HUDEP-2 (cell line): ENCODE measurements at regions not wholly inside any gene's neighbourhood (a gene's known extent, or its start where the extent isn't known, plus 50 kb on each side); places are given as distances from the start of the nearest gene placed in this dataset.

ENCODE experiments used
- DNase-seq, 76 experiments: peaks; one replicate each; lab custom pipeline; 2025; ENCODE audit not compliant: unreplicated experiment in 76 of 76; lab: John Stamatoyannopoulos, UW

- no peak for DNase-seq
These were observed 332.4 kb downstream of the MSX2 start for GRCh38 chr5:175056831-175057230.

GRCh38 chr5:175054243-175054642, 329.9 kb downstream of the MSX2 start:
- DNase-seq: no peak

- no peak for DNase-seq
These were observed 328.0 kb downstream of the MSX2 start for GRCh38 chr5:175052351-175052750.

- DNase-seq: no peak
These were observed 322.7 kb downstream of the MSX2 start for GRCh38 chr5:175047048-175047447.

- no peak for DNase-seq
These were observed 321.4 kb downstream of the MSX2 start for GRCh38 chr5:175045820-175046219.

- DNase-seq: no peak
These were observed 313.4 kb downstream of the MSX2 start for GRCh38 chr5:175037820-175038219.

GRCh38 chr5:175035882-175036533, 311.6 kb downstream of the MSX2 start:
- no peak for DNase-seq

GRCh38 chr5:175034924-175035323, 310.5 kb downstream of the MSX2 start:
- no peak for DNase-seq

- no peak for DNase-seq
These were observed 308.4 kb downstream of the MSX2 start for GRCh38 chr5:175032741-175033151.

- DNase-seq: no peak
These were observed 307.6 kb downstream of the MSX2 start for GRCh38 chr5:175032013-175032412.

- peak in 11 of 76 experiments; percentile 2 to 44 (median 11) for DNase-seq
These were observed 303.0 kb downstream of the MSX2 start for GRCh38 chr5:175027390-175027789.

- no peak for DNase-seq
These were observed 300.7 kb downstream of the MSX2 start for GRCh38 chr5:175025077-175025476.

- DNase-seq: no peak
These were observed 297.7 kb downstream of the MSX2 start for GRCh38 chr5:175021841-175022625.

GRCh38 chr5:175021321-175021720, 296.9 kb downstream of the MSX2 start:
- no peak for DNase-seq

- no peak for DNase-seq
These were observed 290.8 kb downstream of the MSX2 start for GRCh38 chr5:175015028-175015685.

GRCh38 chr5:175013251-175013650, 288.9 kb downstream of the MSX2 start:
- DNase-seq: no peak

GRCh38 chr5:175012267-175012666, 287.9 kb downstream of the MSX2 start:
- DNase-seq: no peak

GRCh38 chr5:175003531-175003930, 279.1 kb downstream of the MSX2 start:
- DNase-seq: no peak

GRCh38 chr5:175001876-175002645, 277.7 kb downstream of the MSX2 start:
- no peak for DNase-seq

- no peak for DNase-seq
These were observed 276.9 kb downstream of the MSX2 start for GRCh38 chr5:175001311-175001710.

GRCh38 chr5:174999581-174999980, 275.2 kb downstream of the MSX2 start:
- DNase-seq: no peak
